HG03460 (cell line): ENCODE measurements at regions not wholly inside any gene's neighbourhood (a gene's known extent, or its start where the extent isn't known, plus 50 kb on each side); places are given as distances from the start of the nearest gene placed in this dataset.
"Not testable (repeated sequence)": the region's sequence is repeated elsewhere in the genome, so short reads cannot be mapped to it uniquely, and the experiment has no call there.

Source experiments
- ATAC-seq: cut with Tn5 transposase; IDR thresholded peaks from one replicate; pipeline ENCODE4 v1.9.1; 2021; ENCODE audit not compliant: unreplicated experiment

- ATAC-seq: no peak
Observed at GRCh38 chr9:24698881-24699518, 153.3 kb upstream of the IZUMO3 start.

- ATAC-seq: no peak
Observed at GRCh38 chr9:24672336-24672735, 126.6 kb upstream of the IZUMO3 start.

- ATAC-seq: no peak
Observed at GRCh38 chr9:24657387-24657786, 111.7 kb upstream of the IZUMO3 start.

GRCh38 chr9:24652181-24652580, 106.5 kb upstream of the IZUMO3 start:
- ATAC-seq: no peak

GRCh38 chr9:24628809-24629208, 83.1 kb upstream of the IZUMO3 start:
- ATAC-seq: not testable (repeated sequence)

GRCh38 chr9:24625097-24625496, 79.4 kb upstream of the IZUMO3 start:
- no peak for ATAC-seq

GRCh38 chr9:24624481-24624880, 78.8 kb upstream of the IZUMO3 start:
- ATAC-seq: no peak

GRCh38 chr9:24620741-24621140, 75.0 kb upstream of the IZUMO3 start:
- ATAC-seq: no peak

- ATAC-seq: no peak
Observed at GRCh38 chr9:24616863-24617262, 71.2 kb upstream of the IZUMO3 start.

- ATAC-seq: no peak
Observed at GRCh38 chr9:24614070-24614469, 68.4 kb upstream of the IZUMO3 start.

- no peak for ATAC-seq
Observed at GRCh38 chr9:24608599-24608998, 62.9 kb upstream of the IZUMO3 start.

GRCh38 chr9:24602693-24603352, 57.1 kb upstream of the IZUMO3 start:
- no peak for ATAC-seq
